AG04449 (cell line): ENCODE measurements at regions not wholly inside any gene's neighbourhood (a gene's known extent, or its start where the extent isn't known, plus 50 kb on each side); places are given as distances from the start of the nearest gene placed in this dataset.
"Not testable (repeated sequence)": the region's sequence is repeated elsewhere in the genome, so short reads cannot be mapped to it uniquely, and the experiment has no call there.

Experiments
- CTCF ChIA-PET: fragments of 350-600 bp; formaldehyde crosslinking; extraction: SDS; loops from one replicate; lab custom pipeline; 2021; ENCODE audit warnings: antibody characterized with exemption; lab: Yijun Ruan, JAX
- POLR2A ChIA-PET: fragments of 400-600, 350-600 bp; formaldehyde crosslinking; extraction: SDS; loops from one replicate; lab custom pipeline; 2020; ENCODE audit warnings: antibody characterized with exemption, inconsistent platforms; lab: Yijun Ruan, JAX
- DNase-seq: peaks from one replicate; pipeline ENCODE4 v3.0.0-alpha.2; 2010; ENCODE audit warnings: low read depth, low spot score
- H3K4me3 ChIP-seq: 2 replicates; pipeline ENCODE4 v1.5.1; 2011; ENCODE audit warnings: low read depth, mild to moderate bottlenecking, control low read depth, low read length
- CTCF ChIP-seq: IDR thresholded peaks from one replicate; pipeline ENCODE4 v1.5.1; 2011; ENCODE audit warnings: mild to moderate bottlenecking, moderate library complexity, low read length, control low read depth, inconsistent platforms; ENCODE audit not compliant: insufficient read depth; ENCODE audit errors: missing control alignments

GRCh38 chr20:53655625-53656292, 62.1 kb upstream of the ZNF217 start:
- POLR2A ChIA-PET: interaction anchor here (0.6 to 1.6 kb wide), 4 partner anchors 22 to 134 kb away, joined by 3 to 5 read pairs (median 4); partner anchors contain the start of gene ZNF217
- CTCF ChIA-PET: interaction anchor here (0.6 to 1.4 kb wide), 3 partner anchors 9 to 284 kb away, joined by 3 to 4 read pairs (median 4); no protein-coding TSS in a partner anchor
- TF ChIP-seq CTCF: no peak
- H3K4me3 ChIP-seq: no peak overlapping the region
- DNase-seq: no peak

DNA sequence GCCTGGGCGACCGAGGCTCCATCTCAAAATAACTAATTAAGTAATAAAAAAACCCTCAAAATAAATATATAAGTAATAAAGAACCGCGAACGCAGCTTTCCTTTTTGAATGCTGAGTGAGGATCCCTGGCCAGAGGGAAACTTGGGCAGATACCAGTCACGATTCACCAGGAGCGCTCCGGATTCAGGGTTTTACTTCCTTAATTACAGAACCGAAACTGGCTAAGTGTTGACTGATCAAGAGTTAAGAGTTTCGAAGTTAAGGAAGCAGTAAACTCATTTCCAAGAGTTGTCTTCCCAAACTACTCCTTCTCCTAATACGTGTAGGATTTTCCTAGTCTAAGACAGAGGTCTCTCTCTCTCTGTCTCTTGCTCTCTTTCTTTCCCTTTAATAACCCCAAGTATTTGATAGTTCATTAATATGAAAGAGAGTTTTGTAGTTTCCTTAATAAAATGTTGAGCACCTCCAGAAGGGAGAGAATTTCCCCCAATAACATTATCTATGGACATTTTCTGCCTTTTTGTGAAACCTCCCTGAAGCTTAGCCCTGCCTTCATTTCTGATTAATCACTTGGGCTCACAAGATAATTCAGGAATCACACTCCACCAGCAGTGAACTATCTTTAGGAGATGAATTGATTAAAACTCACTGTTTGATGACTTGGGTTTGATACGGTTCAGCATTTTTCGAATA, 61.4 kb upstream of the ZNF217 start:
- CTCF ChIA-PET: no interaction called here
- DNase-seq: no peak

GRCh38 chr20:53654521-53654920, 60.9 kb upstream of the ZNF217 start:
- CTCF ChIA-PET, H3K4me3 ChIP-seq, POLR2A ChIA-PET, DNase-seq: not testable (repeated sequence)

More for the DNA sequence above, 61.4 kb upstream of the ZNF217 start:
- POLR2A ChIA-PET: interaction anchor here (0.9 to 1.0 kb wide), 2 partner anchors 22 to 53 kb away, joined by 3 read pairs; no protein-coding TSS in a partner anchor
- no peak for TF ChIP-seq CTCF
- no peak overlapping the region for H3K4me3 ChIP-seq

- TF ChIP-seq CTCF: no peak
- no peak for DNase-seq
- POLR2A ChIA-PET: no interaction called here
- CTCF ChIA-PET: interaction anchor here (1.3 kb wide), 1 partner anchor 83 kb away, joined by 3 read pairs; no protein-coding TSS in a partner anchor
- no peak overlapping the region for H3K4me3 ChIP-seq
These were observed 59.3 kb upstream of the ZNF217 start for GRCh38 chr20:53652859-53653517.

GRCh38 chr20:53652090-53652858, 58.6 kb upstream of the ZNF217 start:
- no peak overlapping the region for H3K4me3 ChIP-seq
- CTCF ChIA-PET: interaction anchor here (0.6 to 1.3 kb wide), 2 partner anchors 66 to 84 kb away, joined by 3 read pairs; no protein-coding TSS in a partner anchor
- DNase-seq: no peak
- POLR2A ChIA-PET: no interaction called here
- TF ChIP-seq CTCF: no peak

DNA sequence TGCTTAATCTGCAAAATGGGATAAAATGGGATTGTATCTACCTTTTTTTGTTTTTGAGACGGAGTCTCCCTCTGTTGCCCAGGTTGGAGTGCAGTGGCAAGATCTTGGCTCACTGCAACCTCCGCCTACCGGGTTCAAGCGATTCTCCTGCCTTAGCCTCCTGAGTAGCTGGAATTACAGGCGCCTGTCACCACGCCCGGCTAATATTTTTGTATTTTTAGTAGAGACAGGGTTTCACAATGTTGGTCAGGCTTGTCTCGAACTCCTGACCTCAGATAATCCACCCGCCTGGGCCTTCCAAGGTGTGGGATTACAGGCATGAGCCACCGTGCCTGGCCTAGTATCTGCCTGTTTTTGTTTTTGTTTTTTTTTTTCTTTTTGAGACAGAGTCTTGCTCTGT, 55.9 kb upstream of the ZNF217 start:
- H3K4me3 ChIP-seq, DNase-seq, CTCF ChIA-PET, POLR2A ChIA-PET: not testable (repeated sequence)
